Osteocyte (in vitro differentiated cells): ENCODE measurements at regions not wholly inside any gene's neighbourhood (a gene's known extent, or its start where the extent isn't known, plus 50 kb on each side); places are given as distances from the start of the nearest gene placed in this dataset.

ENCODE experiments used
- DNase-seq: peaks from one replicate; pipeline ENCODE4 v3.0.0; 2021; ENCODE audit warnings: mixed read lengths; ENCODE audit not compliant: unreplicated experiment; ENCODE audit errors: extremely low spot score
- H3K27ac Mint-ChIP-seq: one replicate; pipeline ENCODE4 v1.8.0; 2021; ENCODE audit warnings: mild to moderate bottlenecking, mixed read lengths; ENCODE audit not compliant: unreplicated experiment
- H3K27me3 Mint-ChIP-seq: one replicate; pipeline ENCODE4 v1.8.0; 2021; ENCODE audit warnings: mixed read lengths; ENCODE audit not compliant: unreplicated experiment
- H3K36me3 Mint-ChIP-seq: one replicate; pipeline ENCODE4 v1.8.0; 2021; ENCODE audit warnings: mixed read lengths; ENCODE audit not compliant: unreplicated experiment
- H3K4me1 Mint-ChIP-seq: one replicate; pipeline ENCODE4 v1.8.0; 2021; ENCODE audit warnings: mixed read lengths; ENCODE audit not compliant: unreplicated experiment
- H3K4me3 Mint-ChIP-seq: one replicate; pipeline ENCODE4 v1.8.0; 2021; ENCODE audit warnings: mild to moderate bottlenecking, moderate library complexity, mixed read lengths; ENCODE audit not compliant: unreplicated experiment
- H3K9me3 Mint-ChIP-seq: one replicate; pipeline ENCODE4 v1.8.0; 2021; ENCODE audit warnings: mixed read lengths; ENCODE audit not compliant: unreplicated experiment
- TF ChIP-seq, protein P1 (sequence below): fragments of 200-600 bp; sonication (generic); IDR thresholded peaks from 2 replicates; pipeline ENCODE4 v1.5.0; 2021; ENCODE audit warnings: antibody characterized with exemption, mild to moderate bottlenecking, moderate library complexity

DNA sequence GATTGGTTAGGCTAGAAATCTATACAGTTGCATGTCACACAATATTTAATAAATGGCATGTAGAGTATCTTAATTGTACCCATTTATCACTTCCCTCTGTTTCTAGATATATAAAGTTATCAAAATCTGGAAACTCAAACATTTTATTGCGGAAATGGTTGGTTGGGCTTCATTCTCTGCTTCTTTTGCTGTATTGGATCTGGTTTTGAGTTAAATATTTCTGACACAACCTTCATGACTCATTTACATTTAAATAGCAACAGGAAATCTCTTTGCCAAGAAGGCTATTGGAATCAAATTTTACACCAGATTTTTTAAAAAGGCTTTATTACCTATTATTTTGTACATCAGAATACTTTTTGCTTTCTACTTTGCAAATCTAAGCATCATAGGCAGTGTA lies 153.8 kb downstream of the EBLN2 start:
- no peak overlapping the region for H3K4me3 Mint-ChIP-seq

DNA sequence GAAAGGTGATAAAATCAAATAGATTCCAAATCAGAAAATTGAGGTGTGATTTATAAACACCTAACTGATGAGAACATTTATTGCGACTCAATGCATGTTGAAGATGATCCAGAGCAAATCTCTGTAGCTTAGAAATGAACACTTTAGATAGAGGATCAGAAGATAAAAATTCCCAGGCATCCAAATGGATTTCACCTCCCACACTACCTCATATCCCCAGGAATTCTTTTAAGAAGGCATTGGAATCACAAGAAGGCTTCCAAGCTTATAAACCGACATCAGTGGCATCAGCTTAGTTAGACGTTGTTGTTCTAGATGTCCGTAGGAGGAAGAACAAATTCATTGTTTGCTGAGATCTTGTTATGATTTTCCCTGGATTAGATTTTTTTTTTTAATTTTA lies 154.4 kb downstream of the EBLN2 start:
- TF ChIP-seq, protein P1, sequence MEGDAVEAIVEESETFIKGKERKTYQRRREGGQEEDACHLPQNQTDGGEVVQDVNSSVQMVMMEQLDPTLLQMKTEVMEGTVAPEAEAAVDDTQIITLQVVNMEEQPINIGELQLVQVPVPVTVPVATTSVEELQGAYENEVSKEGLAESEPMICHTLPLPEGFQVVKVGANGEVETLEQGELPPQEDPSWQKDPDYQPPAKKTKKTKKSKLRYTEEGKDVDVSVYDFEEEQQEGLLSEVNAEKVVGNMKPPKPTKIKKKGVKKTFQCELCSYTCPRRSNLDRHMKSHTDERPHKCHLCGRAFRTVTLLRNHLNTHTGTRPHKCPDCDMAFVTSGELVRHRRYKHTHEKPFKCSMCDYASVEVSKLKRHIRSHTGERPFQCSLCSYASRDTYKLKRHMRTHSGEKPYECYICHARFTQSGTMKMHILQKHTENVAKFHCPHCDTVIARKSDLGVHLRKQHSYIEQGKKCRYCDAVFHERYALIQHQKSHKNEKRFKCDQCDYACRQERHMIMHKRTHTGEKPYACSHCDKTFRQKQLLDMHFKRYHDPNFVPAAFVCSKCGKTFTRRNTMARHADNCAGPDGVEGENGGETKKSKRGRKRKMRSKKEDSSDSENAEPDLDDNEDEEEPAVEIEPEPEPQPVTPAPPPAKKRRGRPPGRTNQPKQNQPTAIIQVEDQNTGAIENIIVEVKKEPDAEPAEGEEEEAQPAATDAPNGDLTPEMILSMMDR = no peak
- no peaks in the 10 kb centered on the region for H3K4me1 Mint-ChIP-seq
- peaks cover 14% of the 10 kb centered on the region for H3K27me3 Mint-ChIP-seq
- no peak overlapping the region for H3K4me3 Mint-ChIP-seq
- no peak overlapping the region for H3K27ac Mint-ChIP-seq
- no peak for DNase-seq
- H3K9me3 Mint-ChIP-seq = no peaks in the 10 kb centered on the region
- no peaks in the 10 kb centered on the region for H3K36me3 Mint-ChIP-seq

More for the DNA sequence above, 153.8 kb downstream of the EBLN2 start:
- DNase-seq = no peak
- TF ChIP-seq, protein P1 = no peak
- H3K27ac Mint-ChIP-seq = no peak overlapping the region
- H3K4me1 Mint-ChIP-seq = no peaks in the 10 kb centered on the region
- no peaks in the 10 kb centered on the region for H3K36me3 Mint-ChIP-seq
- no peaks in the 10 kb centered on the region for H3K9me3 Mint-ChIP-seq
- peaks cover 18% of the 10 kb centered on the region for H3K27me3 Mint-ChIP-seq

DNA sequence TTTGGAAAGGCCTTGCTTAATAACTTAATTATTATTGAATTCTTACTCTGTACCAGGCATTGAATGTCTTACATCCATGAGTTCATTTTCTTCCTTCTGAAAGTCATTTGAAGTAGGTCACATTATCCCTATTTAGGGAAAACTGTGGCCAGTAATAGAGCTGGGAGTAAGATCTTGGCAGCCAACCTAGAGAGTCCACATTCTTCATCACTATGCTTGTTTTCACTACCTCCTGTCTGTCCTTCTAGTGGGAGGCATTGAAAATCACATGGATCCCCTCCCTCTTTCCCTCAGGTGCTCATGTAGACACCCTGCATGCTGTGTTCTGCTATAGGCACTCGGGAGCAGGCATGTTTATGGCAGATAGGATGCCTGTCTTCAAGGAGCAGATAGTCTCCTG lies 154.9 kb downstream of the EBLN2 start:
- H3K27me3 Mint-ChIP-seq = peaks cover 10% of the 10 kb centered on the region
- H3K36me3 Mint-ChIP-seq = no peaks in the 10 kb centered on the region
- no peak for DNase-seq
- H3K4me3 Mint-ChIP-seq = no peak overlapping the region
- TF ChIP-seq, protein P1 = no peak
- no peaks in the 10 kb centered on the region for H3K9me3 Mint-ChIP-seq
- H3K4me1 Mint-ChIP-seq = no peaks in the 10 kb centered on the region
- H3K27ac Mint-ChIP-seq = no peak overlapping the region

DNA sequence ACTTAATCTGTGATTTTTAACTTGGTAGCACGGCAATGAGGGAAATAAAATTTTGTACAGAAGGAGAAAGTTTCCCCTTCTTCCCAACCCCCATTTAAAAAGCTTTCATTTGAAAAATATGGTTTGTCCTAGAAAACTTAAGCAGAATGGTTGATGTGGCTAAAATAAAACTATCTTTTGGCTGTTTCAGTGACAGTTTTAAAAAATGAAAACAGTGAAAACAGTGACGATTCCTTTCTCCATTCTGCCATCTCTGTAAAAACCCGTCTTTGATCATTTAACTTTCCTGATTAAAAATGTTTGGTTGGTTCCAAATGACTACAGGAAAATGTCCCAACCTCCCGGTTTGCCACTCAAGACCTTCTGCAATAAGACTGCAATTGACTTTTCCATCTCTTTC lies 160.7 kb downstream of the EBLN2 start:
- no peak for DNase-seq
- no peaks in the 10 kb centered on the region for H3K4me1 Mint-ChIP-seq
- H3K9me3 Mint-ChIP-seq = no peaks in the 10 kb centered on the region
- H3K4me3 Mint-ChIP-seq = no peak overlapping the region
- H3K36me3 Mint-ChIP-seq = no peaks in the 10 kb centered on the region
- H3K27ac Mint-ChIP-seq = no peak overlapping the region
- peaks cover 17% of the 10 kb centered on the region for H3K27me3 Mint-ChIP-seq
- TF ChIP-seq, protein P1 = no peak

DNA sequence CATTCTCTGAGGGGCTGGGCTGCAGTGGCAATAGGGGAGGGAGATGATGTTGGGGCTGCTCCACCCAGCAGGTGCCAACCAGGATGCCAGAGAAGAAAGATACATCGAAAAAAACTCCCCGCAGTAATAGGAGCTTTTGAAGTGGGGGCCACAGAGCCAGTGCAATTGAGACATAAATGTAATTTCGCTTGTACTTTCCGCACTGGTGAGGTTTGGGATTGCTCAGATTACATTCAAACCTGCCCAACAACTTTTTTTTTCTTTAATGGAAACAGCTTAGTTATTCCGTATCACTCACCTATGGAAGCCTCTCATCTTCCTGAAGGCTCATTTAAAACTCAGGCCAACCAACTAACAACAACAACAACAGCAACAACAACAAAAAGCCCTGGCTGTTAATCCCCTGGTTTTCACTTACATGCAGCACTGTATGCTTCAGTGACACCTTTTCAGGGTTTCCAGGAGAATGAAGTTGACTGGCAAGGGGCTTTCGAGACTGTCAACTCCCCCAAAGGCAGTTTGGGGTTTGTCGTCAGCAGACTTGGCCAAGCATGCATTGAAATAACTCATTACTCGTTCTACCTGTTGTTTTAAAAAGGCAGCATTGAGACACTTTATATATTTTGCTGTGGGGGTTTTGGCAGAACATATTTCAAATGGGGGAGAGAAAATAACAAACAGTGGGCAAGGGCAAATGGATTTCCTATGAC lies 163.8 kb downstream of the EBLN2 start:
- Mint-ChIP-seq H3K36me3 (no peaks in the 10 kb centered on the region), H3K27ac (no peak overlapping the region), H3K4me1 (no peaks in the 10 kb centered on the region), H3K27me3 (peaks cover 11% of the 10 kb centered on the region), H3K4me3 (no peak overlapping the region), H3K9me3 (no peaks in the 10 kb centered on the region)
- DNase-seq = no peak
- TF ChIP-seq, protein P1 = no peak
